Tibial nerve (tissue), 4 donors: ENCODE measurements at regions not wholly inside any gene's neighbourhood (a gene's known extent, or its start where the extent isn't known, plus 50 kb on each side); places are given as distances from the start of the nearest gene placed in this dataset.

Experiments
- DNase-seq, 2 donors: peaks; one replicate each; pipeline ENCODE4 v3.0.0-alpha.2; 2019; ENCODE audit warnings: low spot score in 2 of 2
- H3K27ac ChIP-seq, 4 donors: fragments of 200-600 bp; sonication (generic) in 3 of 4; one replicate each; pipeline ENCODE4 v1.5.1; 2017 to 2019; ENCODE audit warnings: mild to moderate bottlenecking in 1 of 4
- H3K27me3 ChIP-seq, 2 donors: fragments of 200-600 bp; sonication (generic) in 1 of 2; one replicate each; pipeline versions ENCODE4 v1.5.1 to v1.6.0; 2017 to 2019
- H3K36me3 ChIP-seq, 3 donors: fragments of 200-600 bp; sonication (generic); one replicate each; pipeline ENCODE4 v1.5.1; 2018 to 2019
- H3K4me1 ChIP-seq, 4 donors: fragments of 200-600 bp; sonication (generic) in 3 of 4; one replicate each; pipeline ENCODE4 v1.5.1; 2017 to 2019
- H3K4me3 ChIP-seq, 4 donors: fragments of 200-600 bp; sonication (generic) in 3 of 4; one replicate each; pipeline ENCODE4 v1.5.1; 2017 to 2019; ENCODE audit warnings: mild to moderate bottlenecking in 1 of 4, moderate library complexity in 1 of 4
- H3K9me3 ChIP-seq, 4 donors: fragments of 200-600 bp; sonication (generic) in 3 of 4; one replicate each; pipeline ENCODE4 v1.5.1; 2017 to 2019
- CTCF ChIP-seq, 5 experiments: fragments of 200-600 bp in 3 of 5; fragments of 450-650 bp in 2 of 5; sonication (generic) in 3 of 5; IDR thresholded peaks; one replicate each; pipeline ENCODE4 v1.5.1; 2016 to 2019; ENCODE audit warnings: antibody characterized with exemption in 5 of 5, mild to moderate bottlenecking in 3 of 5, moderate library complexity in 2 of 5
- EP300 ChIP-seq, 2 donors: sonication (generic); formaldehyde crosslinking; IDR thresholded peaks; one replicate each; pipeline ENCODE4 v1.6.1; 2017; ENCODE audit warnings: antibody characterized with exemption in 2 of 2, mild to moderate bottlenecking in 1 of 2
- POLR2A ChIP-seq, 2 donors: fragments of 450-650 bp; IDR thresholded peaks; one replicate each; pipeline ENCODE4 v1.6.1; 2017; ENCODE audit warnings: antibody characterized with exemption in 2 of 2, mild to moderate bottlenecking in 2 of 2, moderate library complexity in 2 of 2
- WGBS, 2 donors: methylation state at CpG; one replicate each; pipeline ENCODE4 v1.1.5; 2018; 5-methylcytosine and 5-hydroxymethylcytosine counted together

GRCh38 chr12:77323788-77324415 lies 258.5 kb upstream of the E2F7 start:
- no peaks in the 10 kb centered on the region for H3K36me3 ChIP-seq
- H3K27ac ChIP-seq, result peak overlapping the region in 1 of 4 donors; percentile 58
- no peak for DNase-seq
- TF ChIP-seq CTCF (IDR thresholded peaks at IDR 0.05) (no peak), POLR2A (IDR thresholded peaks at IDR 0.05) (no peak), EP300 (IDR thresholded peaks at IDR 0.05) (no peak)
- H3K4me1 ChIP-seq, result peaks cover 0 to 21% (median 0%) of the 10 kb centered on the region in 4 donors
- no peaks in the 10 kb centered on the region for H3K27me3 ChIP-seq
- 87 to 91% methylated on average over 6 of the region's 6 CpGs for WGBS, 2 donors
- peak overlapping the region in 1 of 4 donors; percentile 34 for H3K4me3 ChIP-seq
- H3K9me3 ChIP-seq, result no peaks in the 10 kb centered on the region

- TF ChIP-seq POLR2A (IDR thresholded peaks at IDR 0.05), result no peak
- no peak for TF ChIP-seq EP300 (IDR thresholded peaks at IDR 0.05)
- no peak for TF ChIP-seq CTCF (IDR thresholded peaks at IDR 0.05)
- no peak overlapping the region for H3K4me3 ChIP-seq
- H3K9me3 ChIP-seq, result no peaks in the 10 kb centered on the region
- no peaks in the 10 kb centered on the region for H3K27me3 ChIP-seq
- H3K27ac ChIP-seq, result no peak overlapping the region
- 60 to 68% methylated on average over 2 of the region's 2 CpGs for WGBS, 2 donors
- H3K4me1 ChIP-seq, result peaks cover 0 to 4% (median 0%) of the 10 kb centered on the region in 4 donors
- no peak for DNase-seq
- no peaks in the 10 kb centered on the region for H3K36me3 ChIP-seq
Measured at GRCh38 chr12:77319166-77319565, 253.8 kb upstream of the E2F7 start.

GRCh38 chr12:77315407-77315806 lies 250.0 kb upstream of the E2F7 start:
- H3K4me3 ChIP-seq, result no peak overlapping the region
- H3K27me3 ChIP-seq, result no peaks in the 10 kb centered on the region
- 89 to 91% methylated on average over 3 of the region's 3 CpGs for WGBS, 2 donors
- TF ChIP-seq POLR2A (IDR thresholded peaks at IDR 0.05) (no peak), EP300 (IDR thresholded peaks at IDR 0.05) (no peak), CTCF (IDR thresholded peaks at IDR 0.05) (no peak)
- H3K36me3 ChIP-seq, result no peaks in the 10 kb centered on the region
- no peak overlapping the region for H3K27ac ChIP-seq
- no peaks in the 10 kb centered on the region for H3K9me3 ChIP-seq
- DNase-seq, result no peak
- H3K4me1 ChIP-seq, result no peaks in the 10 kb centered on the region

- WGBS, 2 donors, result 80 to 84% methylated on average over 2 of the region's 2 CpGs
- Histone ChIP-seq H3K27ac (no peak overlapping the region), H3K36me3 (no peaks in the 10 kb centered on the region), H3K9me3 (no peaks in the 10 kb centered on the region), H3K4me3 (no peak overlapping the region), H3K4me1 (no peaks in the 10 kb centered on the region), H3K27me3 (no peaks in the 10 kb centered on the region)
- no peak for DNase-seq
- no peak for TF ChIP-seq EP300 (IDR thresholded peaks at IDR 0.05)
- no peak for TF ChIP-seq CTCF (IDR thresholded peaks at IDR 0.05)
- TF ChIP-seq POLR2A (IDR thresholded peaks at IDR 0.05), result no peak
Measured at GRCh38 chr12:77314378-77315052, 249.1 kb upstream of the E2F7 start.

- DNase-seq, result no peak
- no peaks in the 10 kb centered on the region for H3K27me3 ChIP-seq
- H3K4me1 ChIP-seq, result no peaks in the 10 kb centered on the region
- no peak for TF ChIP-seq CTCF (IDR thresholded peaks at IDR 0.05)
- no peak for TF ChIP-seq POLR2A (IDR thresholded peaks at IDR 0.05)
- TF ChIP-seq EP300 (IDR thresholded peaks at IDR 0.05), result no peak
- no peaks in the 10 kb centered on the region for H3K36me3 ChIP-seq
- WGBS, 2 donors, result 64 to 66% methylated on average over 2 of the region's 2 CpGs
- H3K4me3 ChIP-seq, result no peak overlapping the region
- no peaks in the 10 kb centered on the region for H3K9me3 ChIP-seq
- H3K27ac ChIP-seq, result no peak overlapping the region
Measured at GRCh38 chr12:77308056-77308455, 242.7 kb upstream of the E2F7 start.
